HG02623 (cell line): ENCODE measurements at regions not wholly inside any gene's neighbourhood (a gene's known extent, or its start where the extent isn't known, plus 50 kb on each side); places are given as distances from the start of the nearest gene placed in this dataset.

Source experiments
- ATAC-seq: cut with Tn5 transposase; IDR thresholded peaks from one replicate; pipeline ENCODE4 v1.9.1; 2021; ENCODE audit warnings: moderate library complexity; ENCODE audit not compliant: unreplicated experiment

GRCh38 chr21:41671859-41672542 lies 94.9 kb downstream of the RIPK4 start:
- ATAC-seq, result no peak

- ATAC-seq, result no peak
These were observed 95.6 kb downstream of the RIPK4 start for GRCh38 chr21:41671212-41671762.

- ATAC-seq, result no peak
These were observed 96.6 kb downstream of the RIPK4 start for GRCh38 chr21:41670056-41670805.

- no peak for ATAC-seq
These were observed 97.4 kb downstream of the RIPK4 start for GRCh38 chr21:41669533-41669830.

GRCh38 chr21:41668686-41669532 lies 97.9 kb downstream of the RIPK4 start:
- ATAC-seq, result no peak

GRCh38 chr21:41668051-41668541 lies 98.8 kb downstream of the RIPK4 start:
- ATAC-seq, result no peak

GRCh38 chr21:41667136-41667535 lies 99.7 kb downstream of the RIPK4 start:
- no peak for ATAC-seq

- ATAC-seq, result no peak
These were observed 100.2 kb downstream of the RIPK4 start for GRCh38 chr21:41666641-41667081.

GRCh38 chr21:41665766-41666595 lies 100.9 kb downstream of the RIPK4 start:
- no peak for ATAC-seq

- ATAC-seq, result no peak
These were observed 101.7 kb downstream of the RIPK4 start for GRCh38 chr21:41664881-41665765.

- ATAC-seq, result no peak
These were observed 102.8 kb downstream of the RIPK4 start for GRCh38 chr21:41663805-41664788.

- no peak for ATAC-seq
These were observed 104.1 kb downstream of the RIPK4 start for GRCh38 chr21:41662761-41663160.

GRCh38 chr21:41662161-41662560 lies 104.7 kb downstream of the RIPK4 start:
- ATAC-seq, result no peak

- no peak for ATAC-seq
These were observed 106.1 kb downstream of the RIPK4 start for GRCh38 chr21:41660748-41661147.

GRCh38 chr21:41659791-41660560 lies 106.9 kb downstream of the RIPK4 start:
- ATAC-seq, result no peak

- ATAC-seq, result no peak
These were observed 109.8 kb downstream of the RIPK4 start for GRCh38 chr21:41656946-41657525.

GRCh38 chr21:41655259-41655658 lies 111.6 kb downstream of the RIPK4 start:
- ATAC-seq, result no peak
